ENCODE measurements at regions not wholly inside any gene's neighbourhood (a gene's known extent, or its start where the extent isn't known, plus 50 kb on each side); places are given as distances from the start of the nearest gene placed in this dataset.

- no peaks in the 10 kb centered on the region for H3K36me3 ChIP-seq (ENCODE audit: insufficient read depth, low read length)
- H3K79me2 ChIP-seq (ENCODE audit: insufficient read depth, low read length) = no peaks in the 10 kb centered on the region
- ATAC-seq (ENCODE audit: insufficient read depth, low read depth) (no peak), DNase-seq (no peak)
- no peak overlapping the region for H3K4me3 ChIP-seq (ENCODE audit: low read depth in 1 of 2, low read length in 2 of 2)
- H3K9me3 ChIP-seq (ENCODE audit: insufficient read depth, low read length, severe bottlenecking) = no peaks in the 10 kb centered on the region
- H4K20me1 ChIP-seq (ENCODE audit: insufficient read depth, low read length) = no peaks in the 10 kb centered on the region
- no peak overlapping the region for H3K4me2 ChIP-seq (ENCODE audit: insufficient read depth, low read length)
- H3K9ac ChIP-seq (ENCODE audit: low read depth, low read length) = no peak overlapping the region
- H3K4me1 ChIP-seq (ENCODE audit: insufficient read depth, low read length) = no peaks in the 10 kb centered on the region
- no peak overlapping the region for H2AFZ ChIP-seq (ENCODE audit: low read depth, low read length)
- no peak overlapping the region for H3K27ac ChIP-seq (ENCODE audit: low read length)
- H3K27me3 ChIP-seq (ENCODE audit: insufficient read depth, low read length, poor library complexity) = no peaks in the 10 kb centered on the region
- TF ChIP-seq EZH2 (IDR thresholded peaks at IDR 0.05; ENCODE audit: borderline replicate concordance, low read depth, low read length, severe bottlenecking) (no peak), CTCF (IDR thresholded peaks at IDR 0.05; ENCODE audit: borderline replicate concordance, extremely low read depth, low read length, poor library complexity, severe bottlenecking) (no peak)
Measured at GRCh38 chr4:23036921-23037495, 344.3 kb downstream of the GBA3 start.

- H3K4me2 ChIP-seq (ENCODE audit: insufficient read depth, low read length) = no peak overlapping the region
- DNase-seq = no peak
- H3K4me1 ChIP-seq (ENCODE audit: insufficient read depth, low read length) = no peaks in the 10 kb centered on the region
- no peaks in the 10 kb centered on the region for H3K27me3 ChIP-seq (ENCODE audit: insufficient read depth, low read length, poor library complexity)
- no peaks in the 10 kb centered on the region for H3K79me2 ChIP-seq (ENCODE audit: insufficient read depth, low read length)
- no peaks in the 10 kb centered on the region for H3K36me3 ChIP-seq (ENCODE audit: insufficient read depth, low read length)
- no peaks in the 10 kb centered on the region for H3K9me3 ChIP-seq (ENCODE audit: insufficient read depth, low read length, severe bottlenecking)
- no peak overlapping the region for H3K27ac ChIP-seq (ENCODE audit: low read length)
- H4K20me1 ChIP-seq (ENCODE audit: insufficient read depth, low read length) = no peaks in the 10 kb centered on the region
- no peak overlapping the region for H3K9ac ChIP-seq (ENCODE audit: low read depth, low read length)
- no peak overlapping the region for H2AFZ ChIP-seq (ENCODE audit: low read depth, low read length)
- H3K4me3 ChIP-seq (ENCODE audit: low read depth in 1 of 2, low read length in 2 of 2) = no peak overlapping the region
- TF ChIP-seq CTCF (IDR thresholded peaks at IDR 0.05; ENCODE audit: borderline replicate concordance, extremely low read depth, low read length, poor library complexity, severe bottlenecking) = no peak
- TF ChIP-seq EZH2 (IDR thresholded peaks at IDR 0.05; ENCODE audit: borderline replicate concordance, low read depth, low read length, severe bottlenecking) = no peak
- no peak for ATAC-seq (ENCODE audit: insufficient read depth, low read depth)
Measured at GRCh38 chr4:23036503-23036902, 343.8 kb downstream of the GBA3 start.

GRCh38 chr4:23035521-23036056 lies 342.9 kb downstream of the GBA3 start:
- no peaks in the 10 kb centered on the region for H4K20me1 ChIP-seq (ENCODE audit: insufficient read depth, low read length)
- H3K79me2 ChIP-seq (ENCODE audit: insufficient read depth, low read length) = no peaks in the 10 kb centered on the region
- no peaks in the 10 kb centered on the region for H3K27me3 ChIP-seq (ENCODE audit: insufficient read depth, low read length, poor library complexity)
- no peak for TF ChIP-seq EZH2 (IDR thresholded peaks at IDR 0.05; ENCODE audit: borderline replicate concordance, low read depth, low read length, severe bottlenecking)
- TF ChIP-seq CTCF (IDR thresholded peaks at IDR 0.05; ENCODE audit: borderline replicate concordance, extremely low read depth, low read length, poor library complexity, severe bottlenecking) = no peak
- no peak overlapping the region for H3K9ac ChIP-seq (ENCODE audit: low read depth, low read length)
- ATAC-seq (ENCODE audit: insufficient read depth, low read depth) (no peak), DNase-seq (no peak)
- H3K9me3 ChIP-seq (ENCODE audit: insufficient read depth, low read length, severe bottlenecking) = no peaks in the 10 kb centered on the region
- no peak overlapping the region for H3K4me2 ChIP-seq (ENCODE audit: insufficient read depth, low read length)
- H3K27ac ChIP-seq (ENCODE audit: low read length) = no peak overlapping the region
- no peaks in the 10 kb centered on the region for H3K4me1 ChIP-seq (ENCODE audit: insufficient read depth, low read length)
- no peak overlapping the region for H2AFZ ChIP-seq (ENCODE audit: low read depth, low read length)
- H3K4me3 ChIP-seq (ENCODE audit: low read depth in 1 of 2, low read length in 2 of 2) = no peak overlapping the region
- H3K36me3 ChIP-seq (ENCODE audit: insufficient read depth, low read length) = no peaks in the 10 kb centered on the region

All from DND-41 (cell line).